Fibroblast of mammary gland (primary cell): ENCODE measurements at regions not wholly inside any gene's neighbourhood (a gene's known extent, or its start where the extent isn't known, plus 50 kb on each side); places are given as distances from the start of the nearest gene placed in this dataset.

Experiments
- DNase-seq: peaks from one replicate; pipeline ENCODE4 v3.0.0-alpha.2; 2010; ENCODE audit warnings: low read depth
- H3K4me3 ChIP-seq: 2 replicates; pipeline ENCODE4 v1.5.1; 2011; ENCODE audit warnings: low read depth, mild to moderate bottlenecking, low read length, moderate library complexity; ENCODE audit not compliant: control insufficient read depth
- TF ChIP-seq, protein P1 (sequence below): conservative IDR thresholded peaks from 2 replicates; pipeline ENCODE4 v1.5.1; 2011; ENCODE audit warnings: low read depth, low read length, inconsistent platforms; ENCODE audit not compliant: control insufficient read depth, insufficient read depth

DNA sequence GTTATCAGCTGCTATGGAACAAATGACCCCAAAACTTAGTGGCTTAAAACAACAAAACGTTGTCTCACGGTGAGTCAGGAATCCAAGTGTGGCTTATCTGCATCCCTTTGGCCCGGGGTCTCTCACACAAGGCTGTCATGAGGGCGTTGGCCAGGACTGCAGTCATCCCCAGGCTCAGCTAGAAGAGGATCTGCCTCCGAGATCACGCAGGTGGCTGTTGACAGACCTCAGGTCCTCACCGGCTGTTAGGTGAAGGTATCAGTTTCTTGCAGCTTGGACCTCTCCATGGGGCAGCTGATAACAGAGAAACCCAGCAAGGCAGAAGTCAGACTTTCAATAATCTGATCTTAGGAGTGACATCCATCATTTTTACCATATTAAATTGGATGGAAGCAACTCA lies 52.7 kb upstream of the SYT6 start:
- DNase-seq: no peak
- TF ChIP-seq, protein P1, sequence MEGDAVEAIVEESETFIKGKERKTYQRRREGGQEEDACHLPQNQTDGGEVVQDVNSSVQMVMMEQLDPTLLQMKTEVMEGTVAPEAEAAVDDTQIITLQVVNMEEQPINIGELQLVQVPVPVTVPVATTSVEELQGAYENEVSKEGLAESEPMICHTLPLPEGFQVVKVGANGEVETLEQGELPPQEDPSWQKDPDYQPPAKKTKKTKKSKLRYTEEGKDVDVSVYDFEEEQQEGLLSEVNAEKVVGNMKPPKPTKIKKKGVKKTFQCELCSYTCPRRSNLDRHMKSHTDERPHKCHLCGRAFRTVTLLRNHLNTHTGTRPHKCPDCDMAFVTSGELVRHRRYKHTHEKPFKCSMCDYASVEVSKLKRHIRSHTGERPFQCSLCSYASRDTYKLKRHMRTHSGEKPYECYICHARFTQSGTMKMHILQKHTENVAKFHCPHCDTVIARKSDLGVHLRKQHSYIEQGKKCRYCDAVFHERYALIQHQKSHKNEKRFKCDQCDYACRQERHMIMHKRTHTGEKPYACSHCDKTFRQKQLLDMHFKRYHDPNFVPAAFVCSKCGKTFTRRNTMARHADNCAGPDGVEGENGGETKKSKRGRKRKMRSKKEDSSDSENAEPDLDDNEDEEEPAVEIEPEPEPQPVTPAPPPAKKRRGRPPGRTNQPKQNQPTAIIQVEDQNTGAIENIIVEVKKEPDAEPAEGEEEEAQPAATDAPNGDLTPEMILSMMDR: no peak
- no peak overlapping the region for H3K4me3 ChIP-seq

DNA sequence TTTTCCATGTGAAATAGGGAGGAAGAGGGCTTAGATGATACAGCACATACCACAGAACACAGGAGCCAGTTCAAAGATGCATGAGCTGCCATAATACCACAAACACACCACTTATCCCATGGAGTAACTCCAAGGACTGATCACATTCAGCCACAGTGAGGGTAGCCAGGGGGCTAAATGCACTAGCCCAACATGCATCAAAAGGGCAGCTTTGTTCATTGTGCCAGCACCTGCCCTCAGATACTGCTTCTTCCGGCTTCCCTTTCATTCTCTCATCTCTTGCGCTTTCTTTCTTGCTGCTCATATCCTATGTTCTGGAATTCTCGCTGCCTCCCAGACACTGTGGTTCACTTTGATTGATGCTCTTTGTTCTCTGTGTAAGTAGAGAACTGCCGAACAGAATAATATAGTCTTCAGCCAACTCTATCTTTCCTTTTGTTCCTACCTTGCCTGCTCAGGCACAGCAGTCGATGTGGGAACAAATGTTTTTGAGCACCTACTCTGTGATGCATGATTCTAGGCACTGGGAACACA lies 50.0 kb upstream of the SYT6 start:
- no peak for DNase-seq
- H3K4me3 ChIP-seq: no peak overlapping the region
- TF ChIP-seq, protein P1: no peak
